Natural killer cell treated with Interleukin-12 subunit alpha and Interleukin-12 subunit beta and Interleukin-15 and Interleukin-18, amount 100 ng/mL, for 72 hours (primary cell): ENCODE measurements at regions not wholly inside any gene's neighbourhood (a gene's known extent, or its start where the extent isn't known, plus 50 kb on each side); places are given as distances from the start of the nearest gene placed in this dataset.

Experiments
- ATAC-seq, 2 donors: fragments of 150-1000 bp; cut with Tn5 transposase in 1 of 2; sonication (Bioruptor Pico), chemical (Tn5 transposase) in 1 of 2; 2 replicates each; pipeline ENCODE4 v1.10.0; 2021
- DNase-seq: peaks from one replicate; pipeline ENCODE4 v3.0.0; 2022; ENCODE audit warnings: low spot score
- H3K27ac Mint-ChIP-seq, 2 donors: 1 replicate in 1 of 2; 2 replicates in 1 of 2; pipeline ENCODE4 v1.8.0; 2022; ENCODE audit warnings: mixed read lengths in 2 of 2, mild to moderate bottlenecking in 1 of 2, moderate library complexity in 1 of 2
- H3K27me3 Mint-ChIP-seq, 2 donors: 1 replicate in 1 of 2; 2 replicates in 1 of 2; pipeline ENCODE4 v1.8.0; 2022; ENCODE audit warnings: mixed read lengths in 2 of 2
- H3K36me3 Mint-ChIP-seq: one replicate; pipeline ENCODE4 v1.8.0; 2022; ENCODE audit warnings: mixed read lengths
- H3K4me1 Mint-ChIP-seq, 2 donors: 1 replicate in 1 of 2; 2 replicates in 1 of 2; pipeline ENCODE4 v1.8.0; 2022; ENCODE audit warnings: low read depth in 2 of 2, mixed read lengths in 2 of 2, mild to moderate bottlenecking in 1 of 2
- H3K4me3 Mint-ChIP-seq: one replicate; pipeline ENCODE4 v1.8.0; 2022; ENCODE audit warnings: mixed read lengths
- H3K9me3 Mint-ChIP-seq: 2 replicates; pipeline ENCODE4 v1.8.0; 2022; ENCODE audit warnings: mixed read lengths

DNA sequence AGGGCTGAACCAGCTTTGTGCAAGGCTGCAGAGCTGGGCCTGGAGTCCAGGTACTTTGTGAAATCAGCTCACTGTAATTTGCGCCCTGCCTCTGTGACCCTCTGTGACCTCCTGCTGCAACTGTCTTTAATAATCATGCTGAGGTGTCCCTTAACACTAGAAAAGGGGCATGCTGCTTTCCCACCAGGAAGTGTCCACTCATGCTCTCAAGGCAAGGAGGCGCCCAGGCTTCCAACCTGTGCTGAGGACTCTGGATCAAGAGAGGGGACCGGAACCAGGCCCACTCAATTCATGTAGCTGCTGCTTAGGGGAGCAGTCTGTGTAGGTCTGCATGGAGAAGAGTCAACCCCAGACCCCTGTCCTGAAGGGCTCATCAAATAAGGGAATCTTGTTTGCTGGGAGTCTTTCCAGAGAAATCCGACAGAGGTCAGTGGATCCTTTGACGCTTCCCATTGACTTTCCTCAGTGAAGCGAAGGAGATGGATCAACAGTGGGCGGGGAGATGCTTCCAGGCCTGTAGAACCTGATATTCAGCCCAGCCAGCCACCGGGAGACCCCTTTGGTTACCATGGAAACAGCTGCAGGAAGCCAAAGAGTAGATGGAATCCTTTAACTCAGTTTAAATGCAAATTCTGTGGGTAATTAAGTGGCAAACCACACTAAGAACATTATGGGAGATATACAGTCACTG lies 945.9 kb downstream of the GRID1 start:
- Mint-ChIP-seq H3K9me3 (no peaks in the 10 kb centered on the region), H3K27me3 (no peaks in the 10 kb centered on the region), H3K36me3 (no peaks in the 10 kb centered on the region), H3K27ac (no peak overlapping the region), H3K4me1 (no peaks in the 10 kb centered on the region), H3K4me3 (no peak overlapping the region)
- DNase-seq, result no peak
- ATAC-seq, result no peak

DNA sequence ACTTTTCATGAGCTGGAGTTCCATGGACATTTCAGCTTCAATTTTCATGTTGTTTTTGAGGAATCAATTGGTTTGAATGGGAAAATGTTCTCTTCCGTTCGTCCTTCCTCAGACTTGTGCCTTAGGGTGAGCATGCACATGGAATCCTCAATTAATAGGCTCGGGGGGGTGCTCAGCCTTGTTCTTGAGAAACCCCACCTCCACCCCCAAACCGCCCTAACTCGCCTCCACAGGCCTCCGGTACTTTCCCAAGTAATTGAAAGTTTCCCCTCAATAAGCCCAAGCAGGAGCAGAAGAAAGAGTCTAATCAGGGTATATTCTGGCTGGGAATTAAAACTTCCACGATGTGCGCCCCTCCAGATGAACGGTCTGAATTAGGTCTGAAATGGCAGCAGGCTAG lies 945.2 kb downstream of the GRID1 start:
- H3K36me3 Mint-ChIP-seq, result no peaks in the 10 kb centered on the region
- ATAC-seq (no peak), DNase-seq (no peak)
- no peaks in the 10 kb centered on the region for H3K4me1 Mint-ChIP-seq
- H3K4me3 Mint-ChIP-seq, result no peak overlapping the region
- H3K9me3 Mint-ChIP-seq, result no peaks in the 10 kb centered on the region
- no peak overlapping the region for H3K27ac Mint-ChIP-seq
- H3K27me3 Mint-ChIP-seq, result no peaks in the 10 kb centered on the region

- Mint-ChIP-seq H3K4me1 (no peaks in the 10 kb centered on the region), H3K36me3 (no peaks in the 10 kb centered on the region), H3K4me3 (no peak overlapping the region), H3K27ac (no peak overlapping the region), H3K9me3 (peaks cover 5% of the 10 kb centered on the region), H3K27me3 (no peaks in the 10 kb centered on the region)
- ATAC-seq (no peak), DNase-seq (no peak)
Measured at GRCh38 chr10:85429126-85429525, 937.5 kb downstream of the GRID1 start.

GRCh38 chr10:85430991-85431390 lies 935.6 kb downstream of the GRID1 start:
- Mint-ChIP-seq H3K4me3 (no peak overlapping the region), H3K4me1 (no peaks in the 10 kb centered on the region), H3K27ac (no peak overlapping the region), H3K27me3 (no peaks in the 10 kb centered on the region), H3K36me3 (no peaks in the 10 kb centered on the region), H3K9me3 (peaks cover 5% of the 10 kb centered on the region)
- ATAC-seq (no peak), DNase-seq (no peak)

DNA sequence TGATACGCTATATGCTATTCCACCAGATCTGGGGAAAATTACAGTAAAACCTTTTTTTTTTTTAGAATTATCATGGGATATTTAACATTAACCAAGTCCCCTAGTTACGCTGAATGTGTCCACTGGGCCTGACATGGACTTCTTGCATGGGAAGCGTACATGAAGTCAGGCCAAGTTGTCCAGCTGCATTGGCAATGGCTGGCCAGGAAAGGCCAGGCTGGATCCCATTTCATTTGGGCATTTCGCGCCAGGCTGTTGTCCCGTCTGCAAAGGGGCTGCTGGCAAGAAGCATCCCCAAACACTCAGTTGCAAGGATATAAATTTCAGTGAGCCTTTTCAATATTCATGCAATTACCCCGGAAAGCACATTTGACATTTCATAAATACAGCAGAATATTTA lies 933.3 kb downstream of the GRID1 start:
- Mint-ChIP-seq H3K27ac (no peak overlapping the region), H3K9me3 (peaks cover 9% of the 10 kb centered on the region), H3K4me1 (no peaks in the 10 kb centered on the region), H3K27me3 (no peaks in the 10 kb centered on the region), H3K4me3 (no peak overlapping the region), H3K36me3 (no peaks in the 10 kb centered on the region)
- no peak for DNase-seq
- no peak for ATAC-seq

DNA sequence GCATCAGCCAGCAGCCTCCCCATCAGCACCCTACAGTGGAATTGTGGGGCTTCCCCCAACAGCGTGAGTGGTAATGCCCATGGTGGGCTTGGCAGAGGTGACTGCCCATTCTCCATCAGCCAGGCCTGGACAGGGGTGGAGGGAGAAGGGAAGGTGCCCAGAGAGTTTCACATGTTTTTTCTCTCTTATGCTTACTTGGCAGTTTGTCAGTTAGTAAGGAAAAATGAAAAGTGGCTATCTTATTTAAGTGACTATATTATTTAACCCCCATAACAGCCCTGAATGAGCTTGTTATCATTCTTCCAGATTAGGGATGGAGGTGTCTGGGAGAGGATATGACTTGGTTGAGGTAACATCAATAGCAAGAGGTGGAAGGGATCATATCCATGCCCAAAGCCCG lies 921.7 kb downstream of the GRID1 start:
- Mint-ChIP-seq H3K4me1 (no peaks in the 10 kb centered on the region), H3K36me3 (no peaks in the 10 kb centered on the region), H3K27me3 (no peaks in the 10 kb centered on the region), H3K4me3 (no peak overlapping the region), H3K27ac (no peak overlapping the region), H3K9me3 (peaks cover 5% of the 10 kb centered on the region)
- ATAC-seq, result no peak
- no peak for DNase-seq

GRCh38 chr10:85445702-85446101 lies 920.9 kb downstream of the GRID1 start:
- ATAC-seq (no peak), DNase-seq (no peak)
- Mint-ChIP-seq H3K4me3 (no peak overlapping the region), H3K4me1 (no peaks in the 10 kb centered on the region), H3K27me3 (no peaks in the 10 kb centered on the region), H3K36me3 (no peaks in the 10 kb centered on the region), H3K27ac (no peak overlapping the region), H3K9me3 (peaks cover 5% of the 10 kb centered on the region)

DNA sequence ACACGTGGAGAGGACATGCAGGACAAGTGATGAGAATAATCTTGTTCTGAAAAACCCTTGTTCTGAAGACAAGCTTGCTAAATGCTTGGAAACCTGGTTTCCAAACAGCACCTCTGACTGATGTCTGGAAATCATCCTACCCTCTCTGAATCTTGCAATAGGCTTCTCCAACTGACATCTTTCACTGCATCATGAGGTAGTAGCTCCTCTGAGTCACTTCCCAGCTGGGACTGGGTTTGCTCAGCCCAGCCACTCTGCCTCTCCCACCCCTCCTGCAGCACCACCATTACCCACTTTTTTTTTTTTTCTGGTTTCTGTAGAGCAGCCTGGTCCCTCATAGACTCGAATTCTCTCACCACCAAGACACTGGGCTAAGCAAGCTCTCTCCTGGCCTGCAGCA lies 919.8 kb downstream of the GRID1 start:
- no peaks in the 10 kb centered on the region for H3K36me3 Mint-ChIP-seq
- H3K4me1 Mint-ChIP-seq, result no peaks in the 10 kb centered on the region
- ATAC-seq, result no peak
- peaks cover 3% of the 10 kb centered on the region for H3K9me3 Mint-ChIP-seq
- H3K27ac Mint-ChIP-seq, result no peak overlapping the region
- DNase-seq, result no peak
- no peaks in the 10 kb centered on the region for H3K27me3 Mint-ChIP-seq
- no peak overlapping the region for H3K4me3 Mint-ChIP-seq

GRCh38 chr10:85447690-85448089 lies 918.9 kb downstream of the GRID1 start:
- Mint-ChIP-seq H3K27me3 (no peaks in the 10 kb centered on the region), H3K36me3 (no peaks in the 10 kb centered on the region), H3K27ac (no peak overlapping the region), H3K4me1 (no peaks in the 10 kb centered on the region), H3K9me3 (peaks cover 3% of the 10 kb centered on the region), H3K4me3 (no peak overlapping the region)
- DNase-seq (no peak), ATAC-seq (no peak)

- ATAC-seq (no peak), DNase-seq (no peak)
- H3K27me3 Mint-ChIP-seq, result no peaks in the 10 kb centered on the region
- H3K27ac Mint-ChIP-seq, result no peak overlapping the region
- no peak overlapping the region for H3K4me3 Mint-ChIP-seq
- H3K36me3 Mint-ChIP-seq, result no peaks in the 10 kb centered on the region
- no peaks in the 10 kb centered on the region for H3K4me1 Mint-ChIP-seq
- peaks cover 2% of the 10 kb centered on the region for H3K9me3 Mint-ChIP-seq
Measured at GRCh38 chr10:85448716-85449115, 917.9 kb downstream of the GRID1 start.

GRCh38 chr10:85454386-85454785 lies 912.2 kb downstream of the GRID1 start:
- no peak overlapping the region for H3K27ac Mint-ChIP-seq
- no peaks in the 10 kb centered on the region for H3K4me1 Mint-ChIP-seq
- DNase-seq, result no peak
- H3K9me3 Mint-ChIP-seq, result peaks cover 9% of the 10 kb centered on the region
- H3K27me3 Mint-ChIP-seq, result no peaks in the 10 kb centered on the region
- no peak for ATAC-seq
- no peaks in the 10 kb centered on the region for H3K36me3 Mint-ChIP-seq
- H3K4me3 Mint-ChIP-seq, result no peak overlapping the region

GRCh38 chr10:85457191-85457590 lies 909.4 kb downstream of the GRID1 start:
- H3K27ac Mint-ChIP-seq, result no peak overlapping the region
- H3K9me3 Mint-ChIP-seq, result peaks cover 9% of the 10 kb centered on the region
- DNase-seq (no peak), ATAC-seq (no peak)
- no peak overlapping the region for H3K4me3 Mint-ChIP-seq
- no peaks in the 10 kb centered on the region for H3K36me3 Mint-ChIP-seq
- H3K4me1 Mint-ChIP-seq, result no peaks in the 10 kb centered on the region
- no peaks in the 10 kb centered on the region for H3K27me3 Mint-ChIP-seq

DNA sequence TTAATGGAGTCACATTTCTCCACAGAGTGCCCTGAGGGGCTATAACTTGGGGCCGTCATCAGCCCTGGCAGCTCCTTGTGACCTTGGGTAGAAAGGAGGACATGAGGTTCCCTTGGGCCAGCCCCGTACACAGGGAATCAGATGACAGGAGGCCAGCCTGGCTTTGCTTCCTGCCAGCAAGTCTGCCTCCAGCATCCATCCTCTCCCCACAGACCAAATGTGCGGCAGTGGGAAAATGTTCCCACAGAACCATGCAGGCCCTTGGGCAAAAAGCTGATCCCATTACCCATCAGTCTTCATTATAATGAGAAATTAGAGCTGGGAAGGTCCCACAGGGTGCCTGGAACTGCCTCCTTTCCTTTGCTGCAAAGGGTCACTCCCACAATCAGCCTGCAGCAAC lies 908.3 kb downstream of the GRID1 start:
- Mint-ChIP-seq H3K9me3 (peaks cover 7% of the 10 kb centered on the region), H3K4me3 (no peak overlapping the region), H3K4me1 (no peaks in the 10 kb centered on the region), H3K27me3 (no peaks in the 10 kb centered on the region), H3K27ac (no peak overlapping the region), H3K36me3 (no peaks in the 10 kb centered on the region)
- DNase-seq (no peak), ATAC-seq (no peak)

DNA sequence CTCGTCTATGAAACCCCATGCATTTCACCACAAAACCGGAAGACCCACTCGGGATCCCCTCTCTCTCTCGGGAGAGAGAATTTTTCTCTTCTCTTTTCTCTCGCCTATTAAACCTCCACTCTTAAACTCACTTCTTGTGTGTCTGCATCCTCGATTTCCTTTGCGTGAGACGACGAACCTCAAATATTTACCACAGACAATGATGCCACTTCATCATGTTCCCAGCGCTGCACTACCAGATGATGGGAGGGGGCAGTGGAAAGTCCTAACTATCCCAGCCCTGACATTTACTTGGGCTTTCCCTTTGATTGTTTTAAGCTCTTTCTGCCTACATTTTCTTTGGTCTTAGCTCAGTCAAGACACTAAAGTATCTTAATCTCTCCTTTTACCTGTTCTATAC lies 906.7 kb downstream of the GRID1 start:
- ATAC-seq (no peak), DNase-seq (no peak)
- H3K27ac Mint-ChIP-seq, result no peak overlapping the region
- no peaks in the 10 kb centered on the region for H3K27me3 Mint-ChIP-seq
- peaks cover 16% of the 10 kb centered on the region for H3K9me3 Mint-ChIP-seq
- H3K4me1 Mint-ChIP-seq, result no peaks in the 10 kb centered on the region
- H3K36me3 Mint-ChIP-seq, result no peaks in the 10 kb centered on the region
- H3K4me3 Mint-ChIP-seq, result no peak overlapping the region

DNA sequence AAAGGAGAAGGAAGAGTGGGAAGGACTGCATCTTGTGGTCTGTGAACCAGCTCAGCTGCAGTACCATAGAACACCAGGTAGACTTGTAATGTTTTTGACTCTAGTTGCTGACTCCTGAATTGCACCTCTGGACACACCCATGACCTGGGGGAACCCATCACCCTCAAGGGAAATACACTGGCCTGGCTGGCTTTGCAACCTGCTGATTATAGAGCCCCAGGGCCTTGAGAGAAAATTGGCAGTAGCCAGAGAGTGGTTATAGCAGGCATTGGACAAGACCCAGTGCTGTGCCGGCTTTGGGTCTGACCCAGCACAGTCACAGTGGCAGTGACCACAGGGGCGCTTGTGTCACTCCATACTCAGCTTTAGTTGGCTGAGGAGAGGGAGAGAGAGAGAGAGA lies 902.3 kb downstream of the GRID1 start:
- H3K27ac Mint-ChIP-seq, result no peak overlapping the region
- H3K4me1 Mint-ChIP-seq, result no peaks in the 10 kb centered on the region
- DNase-seq, result no peak
- no peak overlapping the region for H3K4me3 Mint-ChIP-seq
- peaks cover 16% of the 10 kb centered on the region for H3K9me3 Mint-ChIP-seq
- no peaks in the 10 kb centered on the region for H3K36me3 Mint-ChIP-seq
- no peaks in the 10 kb centered on the region for H3K27me3 Mint-ChIP-seq
- no peak for ATAC-seq
